ENCODE measurements at regions not wholly inside any gene's neighbourhood (a gene's known extent, or its start where the extent isn't known, plus 50 kb on each side); places are given as distances from the start of the nearest gene placed in this dataset.

- H3K27ac Mint-ChIP-seq (ENCODE audit: unreplicated experiment): no peak overlapping the region
- no peak overlapping the region for H3K27ac ChIP-seq (ENCODE audit: low read depth, low read length)
- no peaks in the 10 kb centered on the region for H3K4me1 Mint-ChIP-seq (ENCODE audit: low read depth, unreplicated experiment)
- no peak overlapping the region for H2AFZ ChIP-seq (ENCODE audit: low read depth, low read length)
- H3K36me3 Mint-ChIP-seq (ENCODE audit: low read depth, unreplicated experiment): no peaks in the 10 kb centered on the region
- H3K4me3 Mint-ChIP-seq (ENCODE audit: unreplicated experiment): no peak overlapping the region
- no peak overlapping the region for H3K4me2 ChIP-seq (ENCODE audit: low read length)
- H3K4me1 ChIP-seq (ENCODE audit: insufficient read depth, low read length): no peaks in the 10 kb centered on the region
- FAIRE-seq (no peak), DNase-seq (ENCODE audit: low read depth) (no peak)
- no peaks in the 10 kb centered on the region for H3K27me3 ChIP-seq (ENCODE audit: insufficient read depth, low read length)
- no peaks in the 10 kb centered on the region for H4K20me1 ChIP-seq (ENCODE audit: insufficient read depth, low read length)
- H3K79me2 ChIP-seq (ENCODE audit: insufficient read depth, low read length): no peaks in the 10 kb centered on the region
- H3K4me3 ChIP-seq (ENCODE audit: insufficient read depth, low read depth, low read length): no peak overlapping the region
- no peaks in the 10 kb centered on the region for H3K9me3 ChIP-seq (ENCODE audit: insufficient read depth, low read depth, low read length)
- H3K9me3 Mint-ChIP-seq (ENCODE audit: unreplicated experiment): no peaks in the 10 kb centered on the region
- H3K36me3 ChIP-seq (ENCODE audit: insufficient read depth, low read length): no peaks in the 10 kb centered on the region
- no peaks in the 10 kb centered on the region for H3K27me3 Mint-ChIP-seq (ENCODE audit: low read depth, unreplicated experiment)
- no peak for TF ChIP-seq EZH2 (IDR thresholded peaks at IDR 0.05; ENCODE audit: insufficient read depth, low read length)
- no peak overlapping the region for H3K9ac ChIP-seq (ENCODE audit: low read length)
Measured at GRCh38 chr6:95768539-95768938, 191.2 kb downstream of the MANEA start.

GRCh38 chr6:95777338-95777737, 200.0 kb downstream of the MANEA start:
- DNase-seq (ENCODE audit: low read depth) (no peak), FAIRE-seq (no peak)
- Histone ChIP-seq H3K27ac (ENCODE audit: low read depth, low read length) (no peak overlapping the region), H3K4me1 (ENCODE audit: insufficient read depth, low read length) (no peaks in the 10 kb centered on the region), H3K79me2 (ENCODE audit: insufficient read depth, low read length) (no peaks in the 10 kb centered on the region), H3K4me2 (ENCODE audit: low read length) (no peak overlapping the region), H3K9ac (ENCODE audit: low read length) (no peak overlapping the region), H3K36me3 (ENCODE audit: insufficient read depth, low read length) (no peaks in the 10 kb centered on the region), H3K27me3 (ENCODE audit: insufficient read depth, low read length) (no peaks in the 10 kb centered on the region), H2AFZ (ENCODE audit: low read depth, low read length) (no peak overlapping the region), H3K9me3 (ENCODE audit: insufficient read depth, low read depth, low read length) (no peaks in the 10 kb centered on the region), H3K4me3 (ENCODE audit: insufficient read depth, low read depth, low read length) (no peak overlapping the region), H4K20me1 (ENCODE audit: insufficient read depth, low read length) (no peaks in the 10 kb centered on the region)
- H3K36me3 Mint-ChIP-seq (ENCODE audit: low read depth, unreplicated experiment): no peaks in the 10 kb centered on the region
- no peaks in the 10 kb centered on the region for H3K9me3 Mint-ChIP-seq (ENCODE audit: unreplicated experiment)
- no peaks in the 10 kb centered on the region for H3K4me1 Mint-ChIP-seq (ENCODE audit: low read depth, unreplicated experiment)
- H3K4me3 Mint-ChIP-seq (ENCODE audit: unreplicated experiment): no peak overlapping the region
- H3K27ac Mint-ChIP-seq (ENCODE audit: unreplicated experiment): no peak overlapping the region
- TF ChIP-seq CTCF (IDR thresholded peaks at IDR 0.05; ENCODE audit: insufficient read depth, low read depth, low read length) (no peak), EZH2 (IDR thresholded peaks at IDR 0.05; ENCODE audit: insufficient read depth, low read length) (no peak)
- H3K27me3 Mint-ChIP-seq (ENCODE audit: low read depth, unreplicated experiment): no peaks in the 10 kb centered on the region

- Mint-ChIP-seq H3K27me3 (ENCODE audit: low read depth, unreplicated experiment) (no peaks in the 10 kb centered on the region), H3K4me1 (ENCODE audit: low read depth, unreplicated experiment) (peaks cover 4% of the 10 kb centered on the region), H3K9me3 (ENCODE audit: unreplicated experiment) (no peaks in the 10 kb centered on the region), H3K36me3 (ENCODE audit: low read depth, unreplicated experiment) (no peaks in the 10 kb centered on the region), H3K4me3 (ENCODE audit: unreplicated experiment) (no peak overlapping the region), H3K27ac (ENCODE audit: unreplicated experiment) (no peak overlapping the region)
- Histone ChIP-seq H3K36me3 (ENCODE audit: insufficient read depth, low read length) (no peaks in the 10 kb centered on the region), H3K9me3 (ENCODE audit: insufficient read depth, low read depth, low read length) (no peaks in the 10 kb centered on the region), H3K9ac (ENCODE audit: low read length) (no peak overlapping the region), H3K79me2 (ENCODE audit: insufficient read depth, low read length) (no peaks in the 10 kb centered on the region), H3K4me2 (ENCODE audit: low read length) (no peak overlapping the region), H3K4me1 (ENCODE audit: insufficient read depth, low read length) (no peaks in the 10 kb centered on the region), H2AFZ (ENCODE audit: low read depth, low read length) (no peak overlapping the region), H4K20me1 (ENCODE audit: insufficient read depth, low read length) (no peaks in the 10 kb centered on the region), H3K27me3 (ENCODE audit: insufficient read depth, low read length) (no peaks in the 10 kb centered on the region), H3K27ac (ENCODE audit: low read depth, low read length) (no peak overlapping the region), H3K4me3 (ENCODE audit: insufficient read depth, low read depth, low read length) (no peak overlapping the region)
- FAIRE-seq (no peak), DNase-seq (ENCODE audit: low read depth) (no peak)
- TF ChIP-seq CTCF (IDR thresholded peaks at IDR 0.05; ENCODE audit: insufficient read depth, low read depth, low read length): no peak
- TF ChIP-seq EZH2 (IDR thresholded peaks at IDR 0.05; ENCODE audit: insufficient read depth, low read length): no peak
Measured at GRCh38 chr6:95780037-95780436, 202.7 kb downstream of the MANEA start.

All from astrocyte (in vitro differentiated cells and primary cell).